GM12875 (cell line): ENCODE measurements at regions not wholly inside any gene's neighbourhood (a gene's known extent, or its start where the extent isn't known, plus 50 kb on each side); places are given as distances from the start of the nearest gene placed in this dataset.
"Not testable (repeated sequence)": the region's sequence is repeated elsewhere in the genome, so short reads cannot be mapped to it uniquely, and the experiment has no call there.

Experiments
- H3K4me3 ChIP-seq: one replicate; pipeline ENCODE4 v1.5.1; 2011; ENCODE audit warnings: low read depth, low read length, control low read depth
- TF ChIP-seq, protein P1 (sequence below): IDR thresholded peaks from 2 replicates; pipeline ENCODE4 v1.5.1; 2011; ENCODE audit warnings: low read depth, mild to moderate bottlenecking, control low read depth, inconsistent platforms, low read length, moderate library complexity, borderline replicate concordance; ENCODE audit not compliant: insufficient read depth

DNA sequence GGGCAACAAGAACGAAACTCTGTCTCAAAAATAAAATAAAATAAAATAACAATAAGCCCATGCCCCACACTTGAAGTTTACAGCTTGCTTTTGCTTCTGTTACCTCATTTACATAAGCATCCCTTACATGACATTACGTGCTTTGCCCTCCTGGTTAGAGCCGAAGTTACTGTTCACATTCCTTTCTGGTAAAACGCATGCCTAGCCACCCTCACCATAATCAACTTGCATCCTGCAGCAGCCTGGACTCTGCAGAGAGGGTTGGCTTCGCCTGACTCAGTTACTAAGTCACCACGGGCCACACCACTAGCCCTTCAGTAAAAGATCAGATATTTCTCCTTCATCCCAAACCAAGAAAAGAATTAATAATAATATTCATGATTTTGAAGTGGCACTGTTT is 736.0 kb upstream of the AUTS2 start:
- no peak overlapping the region for H3K4me3 ChIP-seq
- TF ChIP-seq, protein P1, sequence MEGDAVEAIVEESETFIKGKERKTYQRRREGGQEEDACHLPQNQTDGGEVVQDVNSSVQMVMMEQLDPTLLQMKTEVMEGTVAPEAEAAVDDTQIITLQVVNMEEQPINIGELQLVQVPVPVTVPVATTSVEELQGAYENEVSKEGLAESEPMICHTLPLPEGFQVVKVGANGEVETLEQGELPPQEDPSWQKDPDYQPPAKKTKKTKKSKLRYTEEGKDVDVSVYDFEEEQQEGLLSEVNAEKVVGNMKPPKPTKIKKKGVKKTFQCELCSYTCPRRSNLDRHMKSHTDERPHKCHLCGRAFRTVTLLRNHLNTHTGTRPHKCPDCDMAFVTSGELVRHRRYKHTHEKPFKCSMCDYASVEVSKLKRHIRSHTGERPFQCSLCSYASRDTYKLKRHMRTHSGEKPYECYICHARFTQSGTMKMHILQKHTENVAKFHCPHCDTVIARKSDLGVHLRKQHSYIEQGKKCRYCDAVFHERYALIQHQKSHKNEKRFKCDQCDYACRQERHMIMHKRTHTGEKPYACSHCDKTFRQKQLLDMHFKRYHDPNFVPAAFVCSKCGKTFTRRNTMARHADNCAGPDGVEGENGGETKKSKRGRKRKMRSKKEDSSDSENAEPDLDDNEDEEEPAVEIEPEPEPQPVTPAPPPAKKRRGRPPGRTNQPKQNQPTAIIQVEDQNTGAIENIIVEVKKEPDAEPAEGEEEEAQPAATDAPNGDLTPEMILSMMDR = no peak

DNA sequence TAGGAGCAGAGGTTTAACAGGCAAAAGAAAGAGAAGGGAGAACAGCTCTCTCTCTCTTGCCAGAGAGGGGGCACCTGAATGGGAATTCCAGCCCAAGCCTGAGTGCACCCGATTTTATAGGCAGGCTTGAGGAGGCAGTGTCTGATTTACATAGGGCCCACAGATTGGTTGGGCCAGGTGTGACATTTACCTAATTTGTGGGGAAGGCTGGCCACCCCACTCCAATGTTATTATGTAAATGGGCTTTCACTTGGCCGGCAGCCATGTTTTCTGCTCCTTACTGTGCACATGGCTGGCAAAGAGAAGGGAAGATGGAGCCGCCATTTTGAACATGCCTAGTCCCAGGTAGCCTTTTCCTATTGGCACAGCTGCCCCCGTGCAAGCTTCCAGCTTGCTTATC is 735.5 kb upstream of the AUTS2 start:
- no peak overlapping the region for H3K4me3 ChIP-seq
- TF ChIP-seq, protein P1 = no peak

DNA sequence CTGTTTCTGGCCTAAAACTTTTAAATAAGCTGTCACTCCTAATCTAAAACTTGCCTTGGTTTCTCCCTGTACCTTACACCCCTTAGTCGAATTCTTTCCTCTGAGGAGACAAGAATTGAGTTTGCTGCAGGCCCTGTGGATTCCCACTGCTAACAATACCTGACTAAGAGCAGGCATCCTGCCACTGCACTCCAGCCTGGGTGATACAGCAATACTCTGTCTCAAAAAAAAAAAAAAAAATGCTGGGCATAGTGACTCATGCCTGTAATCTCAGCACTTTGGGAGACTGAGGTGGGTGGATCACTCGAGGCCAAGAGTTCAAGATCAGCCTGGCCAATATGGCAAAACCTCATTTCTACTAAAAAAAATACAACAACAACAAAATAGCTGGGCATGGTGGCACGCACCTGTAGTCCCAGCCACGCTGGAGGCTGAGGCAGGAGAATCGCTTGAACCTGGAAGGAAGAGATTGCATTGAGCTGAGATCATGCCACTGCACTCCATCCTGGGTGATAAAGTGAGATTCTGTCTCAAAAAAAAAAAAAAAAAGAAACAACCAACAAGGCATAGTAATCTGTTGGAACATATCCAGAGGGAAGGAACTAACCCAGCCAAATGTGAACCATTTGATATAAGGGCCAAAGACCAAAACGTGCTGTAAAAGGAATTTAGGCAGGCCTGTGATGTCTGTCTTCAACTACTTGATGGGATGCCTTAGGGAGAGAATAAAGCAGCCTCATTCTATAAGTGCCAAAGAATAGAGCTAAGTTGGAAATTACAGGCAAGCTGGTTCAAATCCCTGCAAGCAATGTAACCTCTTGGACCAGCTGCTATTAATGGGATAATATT is 732.7 kb upstream of the AUTS2 start:
- no peak overlapping the region for H3K4me3 ChIP-seq
- TF ChIP-seq, protein P1 = no peak

DNA sequence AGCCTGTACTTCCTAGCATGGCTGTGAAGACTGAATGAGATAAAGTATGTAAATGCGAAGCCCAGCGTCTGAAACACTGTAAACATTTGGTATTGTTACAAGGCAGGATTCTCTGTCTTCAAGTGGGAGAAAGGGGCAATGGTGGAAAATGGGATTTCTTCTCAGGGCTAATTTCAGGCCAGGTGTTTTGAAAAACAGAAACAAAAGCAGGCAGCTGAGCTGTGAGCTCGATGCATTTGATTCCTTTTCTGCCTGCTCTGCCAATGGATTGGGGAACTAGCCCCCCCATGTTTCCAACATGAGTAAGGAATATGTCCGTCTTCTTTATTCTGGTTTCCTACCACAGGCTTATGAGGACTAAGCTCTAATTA is 732.1 kb upstream of the AUTS2 start:
- TF ChIP-seq, protein P1 = no peak
- H3K4me3 ChIP-seq = no peak overlapping the region

DNA sequence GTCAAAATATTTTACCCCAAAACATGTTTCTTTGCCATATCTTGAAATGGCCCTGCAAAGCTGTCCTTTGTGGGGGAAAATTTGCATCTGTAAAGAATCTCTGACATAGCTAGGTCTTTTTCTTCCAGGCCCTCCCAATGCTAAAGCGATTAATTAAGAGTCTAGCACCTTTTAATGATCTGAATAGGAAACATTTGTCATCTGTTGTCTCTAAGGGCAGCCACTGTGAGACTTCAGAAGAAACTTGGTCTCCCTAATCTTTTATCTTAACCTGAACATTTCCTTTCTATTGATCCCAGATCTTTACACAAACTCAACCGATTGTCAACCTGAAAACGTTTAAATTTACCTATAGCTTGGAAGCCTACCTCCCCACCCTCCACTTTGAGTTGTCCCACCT is 731.6 kb upstream of the AUTS2 start:
- not testable (repeated sequence) for H3K4me3 ChIP-seq

DNA sequence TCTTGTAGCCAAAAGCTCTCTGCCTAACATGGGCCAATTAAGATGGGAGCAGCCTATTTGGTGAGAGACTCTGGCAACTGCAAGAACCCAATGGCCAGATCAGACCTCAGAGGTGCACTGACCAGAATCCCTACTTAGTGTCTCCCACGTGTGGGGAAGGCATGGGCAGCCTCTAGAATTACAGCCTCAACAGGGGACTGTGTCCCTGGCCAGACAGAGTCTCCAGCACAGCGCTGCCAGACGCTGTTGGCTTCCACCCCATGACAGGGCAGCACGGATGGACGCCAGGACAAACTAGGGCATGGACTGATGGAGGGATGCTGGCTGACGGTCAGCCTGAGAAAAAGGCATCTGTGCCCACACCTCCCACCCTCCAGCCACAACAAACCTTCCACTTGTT is 729.3 kb upstream of the AUTS2 start:
- TF ChIP-seq, protein P1 = no peak
- H3K4me3 ChIP-seq = no peak overlapping the region

DNA sequence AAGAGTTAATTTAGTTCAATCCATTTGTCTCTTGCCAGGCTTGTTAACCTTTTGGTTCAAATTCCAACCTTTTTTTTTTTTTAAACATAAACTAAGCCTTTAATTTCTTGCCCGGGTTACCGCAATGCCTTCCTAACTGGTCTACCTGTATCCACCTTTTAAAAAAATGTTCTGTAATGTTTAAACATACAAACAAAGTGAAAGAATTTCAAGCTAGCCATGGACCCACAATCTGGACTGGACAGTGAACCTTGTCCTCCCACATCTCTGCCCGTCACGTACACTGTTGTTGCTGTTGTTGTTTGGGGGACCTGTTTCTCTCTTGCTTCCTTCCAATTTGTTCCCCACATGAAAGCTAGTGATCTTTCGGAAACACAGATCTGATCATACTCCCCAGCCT is 724.7 kb upstream of the AUTS2 start:
- H3K4me3 ChIP-seq = no peak overlapping the region
- TF ChIP-seq, protein P1 = no peak
